Peyer's patch (tissue), 4 donors: ENCODE measurements at regions not wholly inside any gene's neighbourhood (a gene's known extent, or its start where the extent isn't known, plus 50 kb on each side); places are given as distances from the start of the nearest gene placed in this dataset.

Source experiments
- POLR2A ChIP-seq, 2 donors: fragments of 450-650 bp; IDR thresholded peaks; one replicate each; pipeline ENCODE4 v1.5.1; 2017; ENCODE audit warnings: antibody characterized with exemption in 2 of 2, mild to moderate bottlenecking in 2 of 2, moderate library complexity in 2 of 2
- TF ChIP-seq, protein P1 (sequence below), 6 experiments: fragments of 450-650 bp in 4 of 6; fragments of 200-600 bp in 2 of 6; sonication (generic) in 1 of 6; IDR thresholded peaks; one replicate each; pipeline ENCODE4 v1.5.1; 2017 to 2019; ENCODE audit warnings: antibody characterized with exemption in 6 of 6, mild to moderate bottlenecking in 3 of 6, moderate library complexity in 1 of 6

DNA sequence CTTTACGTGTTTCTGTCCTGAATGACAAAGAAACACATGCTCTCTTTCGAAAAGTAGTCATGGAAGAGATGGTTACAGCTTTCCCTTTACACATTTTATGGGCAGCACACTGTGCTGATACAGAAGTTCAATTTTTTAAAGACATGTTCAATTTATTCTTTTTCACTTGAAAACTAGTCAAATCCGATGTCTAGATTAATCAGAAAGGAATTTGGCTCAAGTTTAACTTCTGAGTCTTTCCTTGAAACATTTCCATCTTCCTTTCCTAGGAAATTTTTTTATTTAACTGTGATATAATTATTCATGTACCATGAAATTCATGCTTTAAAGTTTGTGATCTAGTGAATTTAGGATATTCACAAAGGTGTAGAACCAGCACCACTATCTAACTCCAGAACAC, 360.1 kb downstream of the TNS3 start:
- TF ChIP-seq POLR2A (IDR thresholded peaks at IDR 0.05): no peak
- TF ChIP-seq, protein P1, sequence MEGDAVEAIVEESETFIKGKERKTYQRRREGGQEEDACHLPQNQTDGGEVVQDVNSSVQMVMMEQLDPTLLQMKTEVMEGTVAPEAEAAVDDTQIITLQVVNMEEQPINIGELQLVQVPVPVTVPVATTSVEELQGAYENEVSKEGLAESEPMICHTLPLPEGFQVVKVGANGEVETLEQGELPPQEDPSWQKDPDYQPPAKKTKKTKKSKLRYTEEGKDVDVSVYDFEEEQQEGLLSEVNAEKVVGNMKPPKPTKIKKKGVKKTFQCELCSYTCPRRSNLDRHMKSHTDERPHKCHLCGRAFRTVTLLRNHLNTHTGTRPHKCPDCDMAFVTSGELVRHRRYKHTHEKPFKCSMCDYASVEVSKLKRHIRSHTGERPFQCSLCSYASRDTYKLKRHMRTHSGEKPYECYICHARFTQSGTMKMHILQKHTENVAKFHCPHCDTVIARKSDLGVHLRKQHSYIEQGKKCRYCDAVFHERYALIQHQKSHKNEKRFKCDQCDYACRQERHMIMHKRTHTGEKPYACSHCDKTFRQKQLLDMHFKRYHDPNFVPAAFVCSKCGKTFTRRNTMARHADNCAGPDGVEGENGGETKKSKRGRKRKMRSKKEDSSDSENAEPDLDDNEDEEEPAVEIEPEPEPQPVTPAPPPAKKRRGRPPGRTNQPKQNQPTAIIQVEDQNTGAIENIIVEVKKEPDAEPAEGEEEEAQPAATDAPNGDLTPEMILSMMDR (IDR thresholded peaks at IDR 0.05): no peak
